ENCODE measurements at regions not wholly inside any gene's neighbourhood (a gene's known extent, or its start where the extent isn't known, plus 50 kb on each side); places are given as distances from the start of the nearest gene placed in this dataset.

GRCh38 chr7:128155100-128155740, 85.9 kb upstream of the LEP start:
- TF ChIP-seq ZNF274 (IDR thresholded peaks at IDR 0.05; ENCODE audit: insufficient read depth, insufficient read length) (no peak), IKZF2 (IDR thresholded peaks at IDR 0.05) (no peak), YY1 (IDR thresholded peaks at IDR 0.05; ENCODE audit: low read depth, low read length) (no peak), ZZZ3 (IDR thresholded peaks at IDR 0.05; ENCODE audit: control insufficient read depth, insufficient read length, low read depth) (no peak), EP300 (IDR thresholded peaks at IDR 0.05; ENCODE audit: borderline replicate concordance in 1 of 2, control insufficient read depth in 1 of 2, low read depth in 2 of 2, low read length in 2 of 2) (no peak), EZH2 (IDR thresholded peaks at IDR 0.05; ENCODE audit: borderline replicate concordance, control insufficient read depth, low read depth, low read length) (no peak), CTCF (IDR thresholded peaks at IDR 0.05 in 2 of 3, conservative IDR thresholded peaks at IDR 0.05 in 1 of 3; ENCODE audit: control insufficient read depth in 2 of 3, extremely low read depth in 1 of 3, insufficient read depth in 1 of 3, low read depth in 3 of 3, low read length in 3 of 3) (no peak), MXI1 (IDR thresholded peaks at IDR 0.05; ENCODE audit: low read depth, low read length) (no peak), ZBTB4 (CRISPR knock-in tag; IDR thresholded peaks at IDR 0.05) (no peak), SP1 (IDR thresholded peaks at IDR 0.05; ENCODE audit: low read depth, low read length) (no peak), MYC (IDR thresholded peaks at IDR 0.05; ENCODE audit: insufficient read depth, insufficient read length, insufficient replicate concordance, low read length, severe bottlenecking) (no peak), RCOR1 (conservative IDR thresholded peaks at IDR 0.05; ENCODE audit: low read depth, low read length) (no peak), TARDBP (IDR thresholded peaks at IDR 0.05; ENCODE audit: borderline replicate concordance) (no peak)
